ENCODE measurements at regions not wholly inside any gene's neighbourhood (a gene's known extent, or its start where the extent isn't known, plus 50 kb on each side); places are given as distances from the start of the nearest gene placed in this dataset.

DNA sequence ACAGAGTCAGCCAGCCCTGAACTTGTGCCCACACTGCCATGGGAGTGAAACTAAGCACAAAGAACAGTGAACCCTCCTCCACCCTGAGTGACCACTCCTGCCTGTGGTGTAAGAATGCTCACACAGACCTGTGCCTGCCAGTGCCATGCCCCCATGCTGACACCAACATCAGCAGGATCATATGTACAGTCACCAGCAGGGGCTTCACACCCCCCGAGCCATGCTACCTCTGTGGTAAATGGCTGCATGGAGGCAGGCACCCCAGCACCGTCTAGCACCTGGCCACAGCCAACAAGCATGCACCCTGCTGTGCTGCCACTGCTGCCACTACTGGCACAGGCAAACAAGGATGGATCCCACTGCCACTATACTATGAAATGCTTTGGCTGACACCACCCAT, 344.4 kb upstream of the CCDC196 start:
- ChIA-PET CTCF (no interaction called here), RAD21 (ENCODE audit: unreplicated experiment) (no interaction called here), POLR2A (no interaction called here), SMC1A (ENCODE audit: uncharacterized antibody, unreplicated experiment) (no interaction called here)
- DNase-seq (ENCODE audit: low read depth, low spot score) = no peak
- Histone ChIP-seq H3K79me2 (ENCODE audit: control insufficient read depth, insufficient read depth, low read length) (no peaks in the 10 kb centered on the region), H3K4me2 (ENCODE audit: control insufficient read depth, insufficient read depth) (no peak overlapping the region), H3K4me3 (no peak overlapping the region), H4K20me1 (ENCODE audit: control insufficient read depth, insufficient read depth) (no peaks in the 10 kb centered on the region), H3K9ac (ENCODE audit: control insufficient read depth, insufficient read depth, low read length) (no peak overlapping the region), H3K4me1 (ENCODE audit: control insufficient read depth, insufficient read depth, low read length) (peaks cover 12% of the 10 kb centered on the region), H3K27ac (ENCODE audit: control insufficient read depth, insufficient read depth) (no peak overlapping the region), H2AFZ (ENCODE audit: control insufficient read depth, low read depth, low read length) (no peak overlapping the region), H3K27me3 (replicated peaks in 1 of 2; ENCODE audit: control insufficient read depth in 2 of 2, insufficient read depth in 2 of 2, low read length in 1 of 2) (no peaks in the 10 kb centered on the region), H3K9me3 (replicated peaks; ENCODE audit: control insufficient read depth, insufficient read depth, low read length) (no peaks in the 10 kb centered on the region), H3K36me3 (ENCODE audit: control insufficient read depth in 2 of 2, insufficient read depth in 2 of 2, low read length in 1 of 2) (no peaks in the 10 kb centered on the region)
- 0% methylated on average over 2 of the region's 2 CpGs for WGBS (ENCODE audit: insufficient coverage, insufficient replicate concordance, low lambda C conversion rate, missing lambda C conversion rate)
- no peak for ATAC-seq
- in situ Hi-C loops (cut with MboI) = no loop called here
- intact Hi-C loops (cut with micrococcal nuclease; ENCODE audit: unreplicated experiment) = no loop called here
- BruUV-seq (replicated peaks) = no TSS peak
- FAIRE-seq = no peak
- TF ChIP-seq SUZ12 (IDR thresholded peaks at IDR 0.05; ENCODE audit: unreplicated experiment) (no peak), PAX5 (IDR thresholded peaks at IDR 0.05; ENCODE audit: borderline replicate concordance, low read depth, low read length) (no peak), NFXL1 (IDR thresholded peaks at IDR 0.05; ENCODE audit: borderline replicate concordance) (no peak), PML (IDR thresholded peaks at IDR 0.05; ENCODE audit: low read length) (no peak), STAT1 (conservative IDR thresholded peaks at IDR 0.05) (no peak), DPF2 (IDR thresholded peaks at IDR 0.05) (no peak), RAD21 (IDR thresholded peaks at IDR 0.05; ENCODE audit: insufficient read depth, low read depth, low read length) (no peak), CBX5 (IDR thresholded peaks at IDR 0.05; ENCODE audit: low read depth) (no peak), ZNF207 (IDR thresholded peaks at IDR 0.05; ENCODE audit: borderline replicate concordance) (no peak)
- TF ChIP-seq, protein P1, sequence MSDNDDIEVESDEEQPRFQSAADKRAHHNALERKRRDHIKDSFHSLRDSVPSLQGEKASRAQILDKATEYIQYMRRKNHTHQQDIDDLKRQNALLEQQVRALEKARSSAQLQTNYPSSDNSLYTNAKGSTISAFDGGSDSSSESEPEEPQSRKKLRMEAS (IDR thresholded peaks at IDR 0.05; ENCODE audit: low read depth, low read length) = no peak
- TF ChIP-seq, protein P2, sequence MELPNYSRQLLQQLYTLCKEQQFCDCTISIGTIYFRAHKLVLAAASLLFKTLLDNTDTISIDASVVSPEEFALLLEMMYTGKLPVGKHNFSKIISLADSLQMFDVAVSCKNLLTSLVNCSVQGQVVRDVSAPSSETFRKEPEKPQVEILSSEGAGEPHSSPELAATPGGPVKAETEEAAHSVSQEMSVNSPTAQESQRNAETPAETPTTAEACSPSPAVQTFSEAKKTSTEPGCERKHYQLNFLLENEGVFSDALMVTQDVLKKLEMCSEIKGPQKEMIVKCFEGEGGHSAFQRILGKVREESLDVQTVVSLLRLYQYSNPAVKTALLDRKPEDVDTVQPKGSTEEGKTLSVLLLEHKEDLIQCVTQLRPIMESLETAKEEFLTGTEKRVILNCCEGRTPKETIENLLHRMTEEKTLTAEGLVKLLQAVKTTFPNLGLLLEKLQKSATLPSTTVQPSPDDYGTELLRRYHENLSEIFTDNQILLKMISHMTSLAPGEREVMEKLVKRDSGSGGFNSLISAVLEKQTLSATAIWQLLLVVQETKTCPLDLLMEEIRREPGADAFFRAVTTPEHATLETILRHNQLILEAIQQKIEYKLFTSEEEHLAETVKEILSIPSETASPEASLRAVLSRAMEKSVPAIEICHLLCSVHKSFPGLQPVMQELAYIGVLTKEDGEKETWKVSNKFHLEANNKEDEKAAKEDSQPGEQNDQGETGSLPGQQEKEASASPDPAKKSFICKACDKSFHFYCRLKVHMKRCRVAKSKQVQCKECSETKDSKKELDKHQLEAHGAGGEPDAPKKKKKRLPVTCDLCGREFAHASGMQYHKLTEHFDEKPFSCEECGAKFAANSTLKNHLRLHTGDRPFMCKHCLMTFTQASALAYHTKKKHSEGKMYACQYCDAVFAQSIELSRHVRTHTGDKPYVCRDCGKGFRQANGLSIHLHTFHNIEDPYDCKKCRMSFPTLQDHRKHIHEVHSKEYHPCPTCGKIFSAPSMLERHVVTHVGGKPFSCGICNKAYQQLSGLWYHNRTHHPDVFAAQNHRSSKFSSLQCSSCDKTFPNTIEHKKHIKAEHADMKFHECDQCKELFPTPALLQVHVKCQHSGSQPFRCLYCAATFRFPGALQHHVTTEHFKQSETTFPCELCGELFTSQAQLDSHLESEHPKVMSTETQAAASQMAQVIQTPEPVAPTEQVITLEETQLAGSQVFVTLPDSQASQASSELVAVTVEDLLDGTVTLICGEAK (IDR thresholded peaks at IDR 0.05; ENCODE audit: borderline replicate concordance) = no peak
- TF ChIP-seq, protein P3, sequence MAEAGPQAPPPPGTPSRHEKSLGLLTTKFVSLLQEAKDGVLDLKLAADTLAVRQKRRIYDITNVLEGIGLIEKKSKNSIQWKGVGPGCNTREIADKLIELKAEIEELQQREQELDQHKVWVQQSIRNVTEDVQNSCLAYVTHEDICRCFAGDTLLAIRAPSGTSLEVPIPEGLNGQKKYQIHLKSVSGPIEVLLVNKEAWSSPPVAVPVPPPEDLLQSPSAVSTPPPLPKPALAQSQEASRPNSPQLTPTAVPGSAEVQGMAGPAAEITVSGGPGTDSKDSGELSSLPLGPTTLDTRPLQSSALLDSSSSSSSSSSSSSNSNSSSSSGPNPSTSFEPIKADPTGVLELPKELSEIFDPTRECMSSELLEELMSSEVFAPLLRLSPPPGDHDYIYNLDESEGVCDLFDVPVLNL (IDR thresholded peaks at IDR 0.05; ENCODE audit: low read depth, low read length) = no peak
- TF ChIP-seq, protein P4, sequence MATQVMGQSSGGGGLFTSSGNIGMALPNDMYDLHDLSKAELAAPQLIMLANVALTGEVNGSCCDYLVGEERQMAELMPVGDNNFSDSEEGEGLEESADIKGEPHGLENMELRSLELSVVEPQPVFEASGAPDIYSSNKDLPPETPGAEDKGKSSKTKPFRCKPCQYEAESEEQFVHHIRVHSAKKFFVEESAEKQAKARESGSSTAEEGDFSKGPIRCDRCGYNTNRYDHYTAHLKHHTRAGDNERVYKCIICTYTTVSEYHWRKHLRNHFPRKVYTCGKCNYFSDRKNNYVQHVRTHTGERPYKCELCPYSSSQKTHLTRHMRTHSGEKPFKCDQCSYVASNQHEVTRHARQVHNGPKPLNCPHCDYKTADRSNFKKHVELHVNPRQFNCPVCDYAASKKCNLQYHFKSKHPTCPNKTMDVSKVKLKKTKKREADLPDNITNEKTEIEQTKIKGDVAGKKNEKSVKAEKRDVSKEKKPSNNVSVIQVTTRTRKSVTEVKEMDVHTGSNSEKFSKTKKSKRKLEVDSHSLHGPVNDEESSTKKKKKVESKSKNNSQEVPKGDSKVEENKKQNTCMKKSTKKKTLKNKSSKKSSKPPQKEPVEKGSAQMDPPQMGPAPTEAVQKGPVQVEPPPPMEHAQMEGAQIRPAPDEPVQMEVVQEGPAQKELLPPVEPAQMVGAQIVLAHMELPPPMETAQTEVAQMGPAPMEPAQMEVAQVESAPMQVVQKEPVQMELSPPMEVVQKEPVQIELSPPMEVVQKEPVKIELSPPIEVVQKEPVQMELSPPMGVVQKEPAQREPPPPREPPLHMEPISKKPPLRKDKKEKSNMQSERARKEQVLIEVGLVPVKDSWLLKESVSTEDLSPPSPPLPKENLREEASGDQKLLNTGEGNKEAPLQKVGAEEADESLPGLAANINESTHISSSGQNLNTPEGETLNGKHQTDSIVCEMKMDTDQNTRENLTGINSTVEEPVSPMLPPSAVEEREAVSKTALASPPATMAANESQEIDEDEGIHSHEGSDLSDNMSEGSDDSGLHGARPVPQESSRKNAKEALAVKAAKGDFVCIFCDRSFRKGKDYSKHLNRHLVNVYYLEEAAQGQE (IDR thresholded peaks at IDR 0.05; ENCODE audit: low read depth, low read length) = no peak

Data from GM12878 (cell line).